GM12891 (cell line): ENCODE measurements at regions not wholly inside any gene's neighbourhood (a gene's known extent, or its start where the extent isn't known, plus 50 kb on each side); places are given as distances from the start of the nearest gene placed in this dataset.

ENCODE experiments used
- DNase-seq: peaks from one replicate; pipeline ENCODE4 v3.0.0; 2011; ENCODE audit warnings: low spot score; ENCODE audit not compliant: insufficient read length
- FAIRE-seq: peaks from 2 replicates; lab custom pipeline; 2011; peaks lifted over from hg19 to GRCh38; lab: Jason Lieb, UNC
- PAX5 ChIP-seq: IDR thresholded peaks from 2 replicates; pipeline ENCODE4 v1.6.1; 2011; ENCODE audit warnings: low read length, moderate library complexity, mild to moderate bottlenecking; ENCODE audit not compliant: insufficient read depth, severe bottlenecking
- POLR2A ChIP-seq: IDR thresholded peaks from 2 replicates; pipeline ENCODE4 v1.6.1; 2011; ENCODE audit warnings: low read depth, low read length, control low read depth
- POLR2AphosphoS5 ChIP-seq: IDR thresholded peaks from 2 replicates; pipeline ENCODE4 v1.6.1; 2011; ENCODE audit warnings: low read depth, low read length, control low read depth
- POU2F2 ChIP-seq: IDR thresholded peaks from 2 replicates; pipeline ENCODE4 v1.6.1; 2011; ENCODE audit warnings: low read depth, mild to moderate bottlenecking, control low read depth, low read length, moderate library complexity
- SPI1 ChIP-seq: IDR thresholded peaks from 2 replicates; pipeline ENCODE4 v1.6.1; 2011; ENCODE audit warnings: low read depth, low read length, control low read depth
- TAF1 ChIP-seq: IDR thresholded peaks from 2 replicates; pipeline ENCODE4 v1.6.1; 2011; ENCODE audit warnings: low read depth, low read length, control low read depth

DNA sequence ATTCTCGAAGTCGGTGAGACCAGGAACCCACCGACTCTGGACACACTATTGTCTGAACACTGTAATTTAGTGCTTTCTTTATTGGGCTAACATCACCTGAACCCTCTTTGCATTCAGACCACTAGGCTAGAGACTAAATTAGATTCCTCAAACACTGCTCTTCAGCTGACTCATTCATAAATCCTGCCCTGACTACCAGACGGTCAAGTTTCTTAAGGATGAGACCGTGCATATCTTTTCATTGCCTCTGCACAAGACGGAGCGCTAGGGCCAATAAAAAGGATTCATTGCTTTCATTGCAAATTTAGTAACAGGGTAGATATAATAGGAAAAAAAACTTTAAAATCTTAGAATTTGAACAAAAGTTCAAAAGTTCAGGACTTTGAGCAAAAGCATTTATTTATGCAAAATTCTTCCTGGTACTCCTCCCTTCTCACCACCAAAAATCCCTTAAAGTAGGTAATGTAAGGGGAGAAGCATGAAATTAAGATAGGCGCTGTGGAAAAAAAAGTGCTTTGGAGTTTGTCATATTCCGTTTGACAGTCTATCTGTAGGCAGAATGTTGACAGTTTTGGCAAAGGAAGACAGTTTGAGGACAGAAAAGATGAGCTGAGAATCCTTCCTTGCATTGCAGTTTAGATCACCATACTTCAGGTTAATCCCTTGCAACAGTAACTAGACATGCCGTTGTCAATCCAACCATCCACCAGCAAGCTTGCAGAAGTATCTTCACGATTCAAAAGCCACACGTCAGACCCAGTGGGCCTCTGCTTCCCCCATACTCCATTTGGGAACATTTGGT lies 328.6 kb upstream of the JARID2 start:
- DNase-seq = no peak
- TF ChIP-seq POLR2AphosphoS5 (no peak), POU2F2 (no peak), TAF1 (no peak), PAX5 (no peak), POLR2A (no peak), SPI1 (no peak)
- no peak for FAIRE-seq

DNA sequence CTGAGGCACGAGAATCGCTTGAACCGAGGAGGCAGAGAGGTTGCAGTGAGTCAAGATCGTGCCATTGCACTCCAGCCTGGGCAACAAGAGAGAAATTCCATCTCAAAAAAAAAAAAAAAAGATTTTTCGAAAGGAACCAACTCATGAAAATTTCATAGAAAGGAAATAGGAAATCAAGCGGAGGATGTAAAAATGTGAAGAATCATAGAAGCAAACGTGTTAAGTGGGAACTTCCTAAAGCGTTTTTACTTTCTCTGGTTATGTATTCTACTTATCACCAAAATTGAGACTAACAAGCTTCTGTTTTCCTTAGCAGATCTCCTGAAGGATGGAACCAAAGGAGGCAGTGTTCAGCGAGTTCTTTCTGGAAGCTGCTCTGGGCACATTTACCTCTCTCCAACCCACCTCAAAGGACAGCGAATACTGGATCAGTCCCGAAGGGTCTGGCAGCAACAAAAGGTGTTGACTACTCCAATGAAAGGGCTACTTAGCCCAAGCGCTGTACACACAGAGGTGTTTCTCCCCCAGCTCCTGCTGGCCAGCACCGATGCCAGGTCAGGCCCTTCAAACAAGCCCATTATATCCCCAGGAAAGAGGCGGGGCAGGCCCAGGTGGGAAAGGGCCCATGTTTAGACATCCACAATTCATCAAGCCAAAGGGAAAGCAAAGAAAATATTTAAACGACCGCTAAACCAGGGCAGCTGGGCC lies 327.5 kb upstream of the JARID2 start:
- no peak for DNase-seq
- no peak for TF ChIP-seq PAX5
- FAIRE-seq = no peak

DNA sequence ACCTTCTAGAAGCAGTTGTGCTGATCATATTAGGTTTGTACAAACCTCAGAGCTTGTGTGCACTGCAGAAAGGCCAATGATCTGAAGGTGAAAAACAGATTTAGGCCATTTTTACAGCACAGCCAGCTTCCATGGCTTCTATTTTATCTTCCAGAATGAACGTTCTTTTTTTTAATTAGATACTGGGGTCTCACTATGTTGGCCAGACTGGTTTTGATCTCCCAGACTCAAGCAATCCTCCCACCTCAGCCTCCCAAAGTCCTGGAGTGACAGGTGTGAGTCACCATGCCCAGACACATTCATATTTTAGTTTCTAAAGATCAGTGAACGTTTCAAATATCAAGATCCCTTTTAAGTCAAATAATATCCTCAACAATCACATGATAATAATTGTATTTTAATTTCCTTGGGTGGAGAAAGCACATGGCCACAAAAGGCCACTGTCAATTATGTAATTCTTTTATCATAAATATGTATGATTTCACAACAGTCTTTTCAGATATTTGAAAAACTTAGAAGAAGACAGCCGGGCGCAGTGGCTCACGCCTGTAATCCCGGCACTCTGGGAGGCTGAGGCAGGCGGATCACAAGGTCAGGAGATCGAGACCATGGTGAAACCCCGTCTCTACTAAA lies 326.7 kb upstream of the JARID2 start:
- no peak for DNase-seq
- no peak for TF ChIP-seq POLR2A
- TF ChIP-seq PAX5 = no peak
- TF ChIP-seq POLR2AphosphoS5 = no peak
- no peak for TF ChIP-seq SPI1
- no peak for TF ChIP-seq TAF1
- no peak for TF ChIP-seq POU2F2
- FAIRE-seq = no peak

DNA sequence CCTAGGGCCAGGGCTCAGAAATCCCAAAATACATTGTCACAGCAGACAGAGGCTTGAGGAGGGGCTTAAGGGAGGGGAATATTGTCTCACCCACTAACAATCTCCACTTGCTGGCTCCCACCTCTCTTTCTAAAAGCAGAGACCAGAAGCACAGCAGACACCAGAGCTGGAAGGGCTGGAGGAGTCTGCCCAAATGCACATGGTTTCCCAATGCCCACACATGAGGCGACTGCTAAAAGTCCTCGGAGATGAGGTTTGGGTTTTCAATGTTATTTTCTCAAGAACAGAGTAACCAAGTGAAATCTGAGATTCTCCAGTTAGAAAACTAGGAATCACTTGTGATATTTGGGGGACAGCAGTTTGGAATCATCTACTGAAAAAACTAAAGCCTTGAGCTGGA lies 325.6 kb upstream of the JARID2 start:
- TF ChIP-seq POU2F2 (no peak), POLR2AphosphoS5 (no peak), TAF1 (no peak), SPI1 (no peak), PAX5 (no peak), POLR2A (no peak)
- no peak for FAIRE-seq
- no peak for DNase-seq

DNA sequence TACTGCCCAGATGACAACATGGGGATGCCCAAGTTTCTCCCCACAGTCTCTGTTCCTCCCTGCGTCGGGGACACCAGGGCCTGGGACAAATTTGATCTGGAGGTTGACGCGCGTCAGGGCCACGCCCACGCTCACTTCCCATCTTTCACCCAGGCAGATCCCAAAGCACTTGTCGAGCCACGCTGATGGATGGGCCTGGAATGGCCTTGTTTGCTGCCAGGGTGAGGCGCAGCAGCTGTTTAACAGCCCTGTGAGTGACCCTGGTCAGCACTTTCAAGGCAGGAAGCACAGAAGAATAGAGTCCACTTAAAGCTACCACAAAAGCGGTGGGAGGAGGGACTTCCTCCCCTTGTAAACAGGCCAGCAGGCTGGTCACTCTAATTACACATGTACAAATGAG lies 324.7 kb upstream of the JARID2 start:
- TF ChIP-seq TAF1 (no peak), SPI1 (0 out of 2 replicates have a peak, but pooled peaks have one; percentile 6), POLR2A (no peak), POU2F2 (no peak), POLR2AphosphoS5 (no peak)
- no peak for DNase-seq
- no peak for FAIRE-seq

DNA sequence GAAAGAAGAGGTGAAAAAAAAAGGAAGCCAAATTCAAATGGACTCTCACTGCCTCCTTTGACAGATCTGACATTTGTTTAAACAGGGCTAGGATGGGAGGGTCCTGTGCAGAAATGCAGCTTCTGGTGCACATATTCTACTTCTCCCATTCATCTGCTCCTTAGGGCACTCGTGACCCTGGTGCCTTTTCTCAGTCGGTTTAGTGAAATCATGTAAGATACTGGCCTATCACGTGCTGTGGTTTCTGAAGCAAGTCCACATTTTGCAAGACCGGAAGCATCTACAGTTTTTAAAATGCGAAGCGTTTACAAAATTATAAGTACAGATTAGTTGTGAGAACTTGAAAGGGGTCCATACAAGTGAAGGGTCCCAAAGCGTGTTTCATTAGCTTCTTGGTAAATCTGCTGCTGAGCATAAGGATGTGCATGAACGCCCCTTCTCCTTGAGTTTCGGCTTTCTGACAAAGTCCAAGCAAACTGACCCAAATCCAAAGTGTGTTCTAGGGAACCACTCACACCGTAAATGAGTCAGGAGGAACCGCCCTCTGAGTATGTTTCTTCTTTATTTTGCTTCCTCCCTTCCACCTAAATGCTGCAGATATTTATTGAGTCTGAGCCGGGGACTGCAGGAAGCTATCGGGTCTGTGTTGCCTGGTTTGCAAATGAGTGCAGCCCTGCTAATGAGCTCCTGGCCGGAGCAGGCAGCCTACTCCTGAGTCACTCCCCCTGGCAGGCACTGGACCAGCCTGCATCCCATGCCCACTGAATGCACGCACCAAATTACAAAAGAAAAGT lies 323.8 kb upstream of the JARID2 start:
- TF ChIP-seq POLR2AphosphoS5 = no peak
- no peak for TF ChIP-seq POU2F2
- no peak for TF ChIP-seq SPI1
- no peak for TF ChIP-seq PAX5
- TF ChIP-seq POLR2A = no peak
- TF ChIP-seq TAF1 = no peak
- peak; percentile 26 for FAIRE-seq
- DNase-seq = no peak

DNA sequence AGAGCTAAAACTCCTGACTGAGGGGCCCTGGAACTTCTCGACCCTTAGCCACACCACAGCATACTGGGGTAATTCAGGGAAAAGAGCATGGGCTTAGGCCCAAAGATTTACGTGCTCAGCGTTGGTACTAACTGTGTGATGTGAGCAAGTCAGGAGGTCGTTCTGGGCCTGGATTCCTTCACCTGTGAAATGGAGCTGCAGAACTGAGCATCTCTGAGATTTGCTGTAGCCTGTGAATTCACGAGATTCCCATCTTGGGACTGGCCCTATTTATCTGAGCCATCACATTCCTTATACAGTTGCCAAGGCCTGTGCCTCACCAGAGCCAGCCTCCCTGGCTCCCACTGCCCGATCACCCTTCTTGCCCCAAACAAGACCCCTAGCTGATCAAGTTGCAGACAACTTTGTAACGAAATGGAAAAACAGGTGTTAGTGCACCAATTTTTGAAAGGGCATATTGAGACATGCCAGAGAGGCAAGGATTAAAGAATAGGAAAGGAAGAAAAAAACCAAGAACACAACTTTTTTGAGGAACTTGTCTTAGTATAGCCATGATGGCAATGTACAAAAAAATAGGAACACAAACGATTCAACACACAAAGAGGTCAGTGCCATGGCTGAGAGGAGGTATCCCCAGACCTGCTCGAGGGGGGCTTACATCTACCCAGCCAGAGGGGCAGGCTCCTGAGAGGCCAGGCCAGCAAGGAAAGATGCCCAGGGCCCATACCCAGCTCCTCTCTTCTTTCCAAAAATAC lies 323.0 kb upstream of the JARID2 start:
- no peak for DNase-seq
- TF ChIP-seq PAX5 = no peak
- TF ChIP-seq POLR2AphosphoS5 = no peak
- no peak for TF ChIP-seq SPI1
- no peak for TF ChIP-seq POLR2A
- TF ChIP-seq POU2F2 = no peak
- no peak for TF ChIP-seq TAF1
- no peak for FAIRE-seq

DNA sequence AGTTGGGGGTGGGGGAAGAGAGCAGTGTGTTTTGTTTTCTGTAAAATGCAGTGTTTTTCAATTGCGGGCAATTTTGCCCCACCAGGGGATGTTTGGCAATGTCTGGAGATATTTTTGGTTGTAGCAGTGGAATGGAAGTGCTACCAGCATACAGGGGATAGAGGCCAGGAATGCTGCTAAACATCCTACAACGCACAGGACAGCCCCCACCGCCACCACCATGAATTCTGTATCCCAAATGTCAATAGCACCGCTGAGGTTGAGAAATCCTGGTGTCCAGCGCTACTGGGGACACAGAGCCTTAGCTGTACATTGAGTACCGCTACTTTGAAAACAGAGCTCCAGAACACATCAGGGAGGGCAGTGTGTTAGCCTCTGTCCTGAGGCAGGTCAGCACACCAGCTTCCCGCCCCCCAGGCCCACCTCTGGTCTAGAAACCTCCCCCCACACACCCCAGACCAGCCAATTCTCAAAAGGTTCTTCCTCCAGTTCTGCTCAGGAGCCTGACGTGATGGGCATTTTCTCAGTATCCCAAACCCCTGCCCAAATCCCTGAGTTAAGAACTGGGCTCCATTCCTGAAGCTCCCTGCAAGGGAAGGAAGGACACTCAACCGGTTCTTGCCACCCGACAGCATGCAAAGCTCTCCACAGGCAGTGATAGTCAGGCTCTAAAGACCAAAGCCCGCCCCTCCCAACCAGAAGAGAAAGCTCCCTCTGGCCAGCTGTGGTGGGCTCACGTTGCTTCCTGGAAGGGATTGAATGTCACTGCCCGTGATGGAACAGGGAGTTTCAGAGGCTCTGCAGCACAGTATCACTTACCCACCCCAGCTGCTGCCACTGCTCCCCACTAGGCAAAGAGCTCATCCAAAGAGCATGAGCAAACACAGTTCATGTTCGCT lies 321.5 kb upstream of the JARID2 start:
- FAIRE-seq (no peak), DNase-seq (no peak)
- no peak for TF ChIP-seq TAF1
- no peak for TF ChIP-seq PAX5
- TF ChIP-seq SPI1 = no peak
- no peak for TF ChIP-seq POLR2AphosphoS5
- TF ChIP-seq POU2F2 = no peak
- no peak for TF ChIP-seq POLR2A
